BLaER1 (cell line): ENCODE measurements at regions not wholly inside any gene's neighbourhood (a gene's known extent, or its start where the extent isn't known, plus 50 kb on each side); places are given as distances from the start of the nearest gene placed in this dataset.

Experiments used
- H3K27ac ChIP-seq: shearing (Covaris generic); formaldehyde crosslinking; 2 replicates; pipeline ENCODE4 v1.8.1; 2022
- H3K27me3 ChIP-seq: shearing (Covaris generic); formaldehyde crosslinking; 2 replicates; pipeline ENCODE4 v1.8.1; 2022
- H3K36me3 ChIP-seq: shearing (Covaris generic); formaldehyde crosslinking; 2 replicates; pipeline ENCODE4 v1.8.1; 2022
- H3K4me1 ChIP-seq: shearing (Covaris generic); formaldehyde crosslinking; 2 replicates; pipeline ENCODE4 v1.8.1; 2022
- H3K4me2 ChIP-seq: shearing (Covaris generic); formaldehyde crosslinking; 2 replicates; pipeline ENCODE4 v1.8.1; 2022
- H3K4me3 ChIP-seq: shearing (Covaris generic); formaldehyde crosslinking; 2 replicates; pipeline ENCODE4 v1.8.1; 2022
- H3K9ac ChIP-seq: shearing (Covaris generic); formaldehyde crosslinking; 2 replicates; pipeline ENCODE4 v1.8.1; 2022
- H3K9me3 ChIP-seq: shearing (Covaris generic); formaldehyde crosslinking; 2 replicates; pipeline ENCODE4 v1.8.1; 2022
- H4K20me1 ChIP-seq: shearing (Covaris generic); formaldehyde crosslinking; 2 replicates; pipeline ENCODE4 v1.8.1; 2022
- Cebpa-rat ChIP-seq: shearing (Covaris generic); IDR thresholded peaks from 2 replicates; pipeline ENCODE4 v1.8.1; 2022

- H3K27ac ChIP-seq: no peak overlapping the region
- no peaks in the 10 kb centered on the region for H3K4me1 ChIP-seq
- no peak overlapping the region for H3K9ac ChIP-seq
- no peak overlapping the region for H3K4me3 ChIP-seq
- no peak for TF ChIP-seq Cebpa-rat
- no peaks in the 10 kb centered on the region for H3K36me3 ChIP-seq
- no peaks in the 10 kb centered on the region for H4K20me1 ChIP-seq
- no peaks in the 10 kb centered on the region for H3K9me3 ChIP-seq
- H3K4me2 ChIP-seq: no peak overlapping the region
- no peaks in the 10 kb centered on the region for H3K27me3 ChIP-seq
Measured at GRCh38 chr11:37002831-37003230, 404.8 kb upstream of the RAG2 start.

GRCh38 chr11:36997656-36998055, 399.6 kb upstream of the RAG2 start:
- H3K27ac ChIP-seq: no peak overlapping the region
- H3K36me3 ChIP-seq: no peaks in the 10 kb centered on the region
- H3K4me1 ChIP-seq: no peaks in the 10 kb centered on the region
- TF ChIP-seq Cebpa-rat: no peak
- H3K27me3 ChIP-seq: no peaks in the 10 kb centered on the region
- no peaks in the 10 kb centered on the region for H3K9me3 ChIP-seq
- no peaks in the 10 kb centered on the region for H4K20me1 ChIP-seq
- no peak overlapping the region for H3K4me2 ChIP-seq
- no peak overlapping the region for H3K4me3 ChIP-seq
- H3K9ac ChIP-seq: no peak overlapping the region

GRCh38 chr11:36996795-36997194, 398.8 kb upstream of the RAG2 start:
- H3K4me3 ChIP-seq: no peak overlapping the region
- no peaks in the 10 kb centered on the region for H3K4me1 ChIP-seq
- TF ChIP-seq Cebpa-rat: no peak
- H3K9ac ChIP-seq: no peak overlapping the region
- no peaks in the 10 kb centered on the region for H4K20me1 ChIP-seq
- no peak overlapping the region for H3K4me2 ChIP-seq
- H3K27me3 ChIP-seq: no peaks in the 10 kb centered on the region
- no peak overlapping the region for H3K27ac ChIP-seq
- H3K36me3 ChIP-seq: no peaks in the 10 kb centered on the region
- H3K9me3 ChIP-seq: no peaks in the 10 kb centered on the region

- no peak for TF ChIP-seq Cebpa-rat
- Histone ChIP-seq H4K20me1 (no peaks in the 10 kb centered on the region), H3K9me3 (no peaks in the 10 kb centered on the region), H3K36me3 (no peaks in the 10 kb centered on the region), H3K27me3 (no peaks in the 10 kb centered on the region), H3K27ac (no peak overlapping the region), H3K9ac (no peak overlapping the region), H3K4me2 (no peak overlapping the region), H3K4me1 (no peaks in the 10 kb centered on the region), H3K4me3 (no peak overlapping the region)
Measured at GRCh38 chr11:36994208-36994607, 396.2 kb upstream of the RAG2 start.

GRCh38 chr11:36988556-36988955, 390.5 kb upstream of the RAG2 start:
- no peak for TF ChIP-seq Cebpa-rat
- no peaks in the 10 kb centered on the region for H4K20me1 ChIP-seq
- H3K27ac ChIP-seq: no peak overlapping the region
- H3K36me3 ChIP-seq: no peaks in the 10 kb centered on the region
- H3K4me3 ChIP-seq: no peak overlapping the region
- no peak overlapping the region for H3K4me2 ChIP-seq
- no peak overlapping the region for H3K9ac ChIP-seq
- no peaks in the 10 kb centered on the region for H3K9me3 ChIP-seq
- no peaks in the 10 kb centered on the region for H3K27me3 ChIP-seq
- no peaks in the 10 kb centered on the region for H3K4me1 ChIP-seq

- no peaks in the 10 kb centered on the region for H3K27me3 ChIP-seq
- H3K9ac ChIP-seq: no peak overlapping the region
- H3K4me3 ChIP-seq: no peak overlapping the region
- TF ChIP-seq Cebpa-rat: peak; percentile 53; the same call in 1 of the 2 replicates
- H3K4me1 ChIP-seq: no peaks in the 10 kb centered on the region
- no peaks in the 10 kb centered on the region for H3K36me3 ChIP-seq
- no peak overlapping the region for H3K4me2 ChIP-seq
- no peaks in the 10 kb centered on the region for H4K20me1 ChIP-seq
- no peak overlapping the region for H3K27ac ChIP-seq
- H3K9me3 ChIP-seq: peaks cover 17% of the 10 kb centered on the region
Measured at GRCh38 chr11:36985562-36985961, 387.5 kb upstream of the RAG2 start.

- TF ChIP-seq Cebpa-rat: no peak
- H3K4me3 ChIP-seq: no peak overlapping the region
Measured at GRCh38 chr11:36976741-36977140, 378.7 kb upstream of the RAG2 start.

GRCh38 chr11:36974771-36975170, 376.7 kb upstream of the RAG2 start:
- no peak for TF ChIP-seq Cebpa-rat
- H4K20me1 ChIP-seq: no peaks in the 10 kb centered on the region
- no peak overlapping the region for H3K4me2 ChIP-seq
- no peak overlapping the region for H3K9ac ChIP-seq
- H3K27ac ChIP-seq: no peak overlapping the region
- no peaks in the 10 kb centered on the region for H3K27me3 ChIP-seq
- no peaks in the 10 kb centered on the region; the same call in 1 of the 2 replicates for H3K9me3 ChIP-seq
- H3K4me1 ChIP-seq: no peaks in the 10 kb centered on the region
- no peaks in the 10 kb centered on the region for H3K36me3 ChIP-seq
- H3K4me3 ChIP-seq: no peak overlapping the region

More at GRCh38 chr11:36976741-36977140, 378.7 kb upstream of the RAG2 start:
- no peaks in the 10 kb centered on the region for H3K27me3 ChIP-seq
- no peak overlapping the region for H3K9ac ChIP-seq
- no peak overlapping the region for H3K4me2 ChIP-seq
- no peaks in the 10 kb centered on the region for H4K20me1 ChIP-seq
- peaks cover 9% of the 10 kb centered on the region for H3K9me3 ChIP-seq
- no peaks in the 10 kb centered on the region for H3K36me3 ChIP-seq
- no peak overlapping the region for H3K27ac ChIP-seq
- no peaks in the 10 kb centered on the region for H3K4me1 ChIP-seq

- H3K27ac ChIP-seq: no peak overlapping the region
- peaks cover 11% of the 10 kb centered on the region for H3K9me3 ChIP-seq
- no peak for TF ChIP-seq Cebpa-rat
- no peaks in the 10 kb centered on the region for H4K20me1 ChIP-seq
- no peak overlapping the region for H3K4me2 ChIP-seq
- H3K27me3 ChIP-seq: no peaks in the 10 kb centered on the region
- no peak overlapping the region for H3K9ac ChIP-seq
- no peak overlapping the region for H3K4me3 ChIP-seq
- H3K36me3 ChIP-seq: no peaks in the 10 kb centered on the region
- no peaks in the 10 kb centered on the region for H3K4me1 ChIP-seq
Measured at GRCh38 chr11:36953976-36954375, 355.9 kb upstream of the RAG2 start.

- Histone ChIP-seq H3K4me1 (no peaks in the 10 kb centered on the region), H4K20me1 (no peaks in the 10 kb centered on the region), H3K9ac (no peak overlapping the region), H3K36me3 (no peaks in the 10 kb centered on the region), H3K27ac (no peak overlapping the region), H3K4me3 (no peak overlapping the region), H3K27me3 (no peaks in the 10 kb centered on the region), H3K4me2 (no peak overlapping the region), H3K9me3 (no peaks in the 10 kb centered on the region)
- TF ChIP-seq Cebpa-rat: no peak
Measured at GRCh38 chr11:36948460-36949127, 350.6 kb upstream of the RAG2 start.

GRCh38 chr11:36945384-36945783, 347.3 kb upstream of the RAG2 start:
- Histone ChIP-seq H3K36me3 (no peaks in the 10 kb centered on the region), H3K27me3 (no peaks in the 10 kb centered on the region), H3K9ac (no peak overlapping the region), H3K4me3 (no peak overlapping the region), H3K9me3 (no peaks in the 10 kb centered on the region), H4K20me1 (no peaks in the 10 kb centered on the region), H3K4me1 (no peaks in the 10 kb centered on the region), H3K27ac (no peak overlapping the region), H3K4me2 (no peak overlapping the region)
- no peak for TF ChIP-seq Cebpa-rat
